Common myeloid progenitor, CD34-positive (primary cell): ENCODE measurements at regions not wholly inside any gene's neighbourhood (a gene's known extent, or its start where the extent isn't known, plus 50 kb on each side); places are given as distances from the start of the nearest gene placed in this dataset.

Experiments used
- CTCF ChIA-PET: fragments of 350-600 bp; sonication (Branson Sonifier 250); formaldehyde crosslinking; loops from one replicate; lab custom pipeline; 2021; ENCODE audit warnings: antibody characterized with exemption; lab: Charles Lee
- POLR2A ChIA-PET: fragments of 350-600 bp; sonication (Branson Sonifier 250); formaldehyde crosslinking; loops from one replicate; lab custom pipeline; 2021; ENCODE audit warnings: antibody characterized with exemption; lab: Charles Lee
- DNase-seq, 3 donors: peaks; one replicate each; pipeline versions ENCODE4 v3.0.0 to v3.0.0-alpha.2; 2013
- H3K27ac ChIP-seq, 2 experiments: 1 replicate in 1 of 2; 2 replicates in 1 of 2; pipeline ENCODE4 v1.7.0; 2013; ENCODE audit warnings: inconsistent platforms in 2 of 2, low read length in 2 of 2, mild to moderate bottlenecking in 2 of 2, low read depth in 1 of 2, moderate library complexity in 1 of 2; ENCODE audit not compliant: severe bottlenecking in 2 of 2, insufficient read depth in 1 of 2, poor library complexity in 1 of 2
- H3K27me3 ChIP-seq, 5 experiments: replicated peaks in 2 of 5; 1 replicate in 3 of 5; 2 replicates in 2 of 5; pipeline versions ENCODE4 v1.6.1 to v1.7.0; 2013; ENCODE audit warnings: low read length in 4 of 5, mild to moderate bottlenecking in 2 of 5, moderate library complexity in 2 of 5, inconsistent platforms in 1 of 5; ENCODE audit not compliant: insufficient read depth in 5 of 5, control insufficient read depth in 4 of 5
- H3K36me3 ChIP-seq, 4 experiments: 1 replicate in 2 of 4; 2 replicates in 2 of 4; pipeline versions ENCODE4 v1.6.1 to v1.7.0; 2013; ENCODE audit warnings: low read length in 3 of 4, control low read depth in 1 of 4, mild to moderate bottlenecking in 1 of 4; ENCODE audit not compliant: control insufficient read depth in 4 of 4, insufficient read depth in 4 of 4
- H3K4me1 ChIP-seq, 4 experiments: 1 replicate in 3 of 4; 2 replicates in 1 of 4; pipeline versions ENCODE4 v1.6.1 to v1.7.1; 2013; ENCODE audit warnings: low read length in 3 of 4, mild to moderate bottlenecking in 3 of 4, control low read depth in 1 of 4, inconsistent platforms in 1 of 4, moderate library complexity in 1 of 4; ENCODE audit not compliant: control insufficient read depth in 4 of 4, insufficient read depth in 4 of 4; ENCODE audit errors: control extremely low read depth in 1 of 4
- H3K4me3 ChIP-seq, 7 experiments: 1 replicate in 4 of 7; 2 replicates in 3 of 7; pipeline versions ENCODE4 v1.5.1 to v1.7.0; 2013; ENCODE audit warnings: mild to moderate bottlenecking in 7 of 7, low read length in 6 of 7, moderate library complexity in 6 of 7, inconsistent platforms in 2 of 7, low read depth in 2 of 7, control low read depth in 1 of 7; ENCODE audit not compliant: insufficient read depth in 4 of 7, control insufficient read depth in 1 of 7; ENCODE audit errors: extremely low read depth in 1 of 7
- H3K9me3 ChIP-seq, 5 experiments: 1 replicate in 4 of 5; 2 replicates in 1 of 5; pipeline versions ENCODE4 v1.6.1 to v1.7.1; 2013; ENCODE audit warnings: low read length in 4 of 5, mild to moderate bottlenecking in 2 of 5, inconsistent platforms in 1 of 5, low read depth in 1 of 5, moderate library complexity in 1 of 5; ENCODE audit not compliant: control insufficient read depth in 4 of 5, insufficient read depth in 2 of 5; ENCODE audit errors: control extremely low read depth in 1 of 5
- WGBS: methylation state at CpG from one replicate; pipeline ENCODE4 v1.1.5; 2013; ENCODE audit not compliant: insufficient coverage; 5-methylcytosine and 5-hydroxymethylcytosine counted together

GRCh38 chr10:123398756-123399155, 244.6 kb downstream of the BUB3 start:
- H3K36me3 ChIP-seq: no peaks in the 10 kb centered on the region
- no peak overlapping the region for H3K27ac ChIP-seq
- H3K4me3 ChIP-seq: no peak overlapping the region
- peaks cover 0 to 7% (median 2%) of the 10 kb centered on the region in 5 experiments for H3K9me3 ChIP-seq
- peaks cover 0 to 2% (median 0%) of the 10 kb centered on the region in 5 experiments for H3K27me3 ChIP-seq
- ChIA-PET POLR2A (no interaction called here), CTCF (no interaction called here)
- peaks cover 0 to 12% (median 5%) of the 10 kb centered on the region in 4 experiments for H3K4me1 ChIP-seq
- DNase-seq: no peak

DNA sequence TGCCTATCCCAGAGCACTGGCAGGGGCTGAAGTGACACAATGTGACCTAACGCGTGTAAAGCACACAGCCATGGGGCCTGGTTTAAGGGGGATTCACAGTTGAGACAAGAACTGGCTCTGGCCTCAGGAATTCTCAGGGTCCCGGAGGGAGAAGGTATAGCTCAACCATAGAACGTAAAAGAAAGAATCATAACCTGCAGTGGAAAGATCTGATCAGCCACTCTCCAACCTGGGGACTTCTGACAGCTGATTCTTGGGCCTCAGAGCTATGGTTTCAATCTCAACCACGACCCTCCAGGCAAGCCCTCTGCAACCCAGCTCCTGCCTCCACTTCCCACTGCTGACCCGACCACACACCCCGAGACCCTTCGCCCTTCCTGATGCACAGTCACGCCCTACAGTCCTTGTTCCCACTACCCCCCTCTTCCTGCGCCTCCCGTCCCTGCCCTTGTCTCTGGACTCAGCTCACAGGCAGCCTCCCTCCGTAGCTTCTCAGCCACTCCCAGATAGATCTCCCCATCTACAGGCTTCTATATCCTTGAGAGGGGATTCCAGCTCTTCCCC, 245.2 kb downstream of the BUB3 start:
- CTCF ChIA-PET: no interaction called here
- peaks cover 0 to 9% (median 2%) of the 10 kb centered on the region in 5 experiments for H3K9me3 ChIP-seq
- H3K27me3 ChIP-seq: no peaks in the 10 kb centered on the region
- H3K4me3 ChIP-seq: no peak overlapping the region
- H3K36me3 ChIP-seq: no peaks in the 10 kb centered on the region
- POLR2A ChIA-PET: no interaction called here
- WGBS: over 99% methylated on average over 9 of the region's 12 CpGs
- DNase-seq: no peak
- peaks cover 0 to 12% (median 5%) of the 10 kb centered on the region in 4 experiments for H3K4me1 ChIP-seq
- no peak overlapping the region for H3K27ac ChIP-seq

DNA sequence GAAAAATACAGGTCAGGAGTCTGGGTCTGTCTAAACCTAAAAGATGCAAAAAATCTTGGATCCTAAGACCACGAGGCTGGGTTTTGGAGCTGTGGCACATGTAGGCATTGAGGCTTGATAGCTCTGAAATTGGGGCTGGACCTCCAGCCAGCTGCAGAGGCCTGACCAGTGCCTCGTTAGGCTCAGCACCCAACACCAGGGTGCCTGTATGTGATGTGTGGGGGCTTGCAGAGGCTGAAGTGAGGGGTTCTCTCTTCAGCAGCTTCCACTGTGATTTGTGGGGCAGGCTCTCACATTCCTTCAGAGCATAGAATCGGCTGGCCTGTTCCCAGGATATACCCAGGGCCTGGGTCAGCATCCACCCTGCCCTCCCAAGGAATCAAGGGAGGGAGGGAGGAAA, 247.8 kb downstream of the BUB3 start:
- Histone ChIP-seq H3K9me3 (peaks cover 0 to 14% (median 5%) of the 10 kb centered on the region in 5 experiments), H3K4me1 (peaks cover 0 to 12% (median 5%) of the 10 kb centered on the region in 4 experiments), H3K27me3 (no peaks in the 10 kb centered on the region), H3K36me3 (no peaks in the 10 kb centered on the region), H3K27ac (no peak overlapping the region), H3K4me3 (no peak overlapping the region)
- POLR2A ChIA-PET: no interaction called here
- 88% methylated on average over 2 of the region's 3 CpGs for WGBS
- DNase-seq: no peak
- CTCF ChIA-PET: interaction anchor here (1.3 kb wide), 1 partner anchor 12 kb away, joined by 4 read pairs; no protein-coding TSS in a partner anchor

GRCh38 chr10:123402656-123403055, 248.5 kb downstream of the BUB3 start:
- ChIA-PET POLR2A (no interaction called here), CTCF (interaction anchor here (1.3 kb wide), 1 partner anchor 12 kb away, joined by 4 read pairs; no protein-coding TSS in a partner anchor)
- peak; percentile 21 to 81 (median 61) for DNase-seq
- Histone ChIP-seq H3K27ac (no peak overlapping the region), H3K36me3 (no peaks in the 10 kb centered on the region), H3K4me3 (no peak overlapping the region), H3K9me3 (peaks cover 0 to 14% (median 5%) of the 10 kb centered on the region in 5 experiments), H3K4me1 (peaks cover 0 to 12% (median 5%) of the 10 kb centered on the region in 4 experiments), H3K27me3 (no peaks in the 10 kb centered on the region)
- 27% methylated on average over 4 of the region's 5 CpGs for WGBS

GRCh38 chr10:123404357-123404756, 250.2 kb downstream of the BUB3 start:
- whole genome bisulfite sequencing: no CpG with 5 or more reads among the region's 1 CpG
- CTCF ChIA-PET: no interaction called here
- H3K27me3 ChIP-seq: peaks cover 0 to 4% (median 0%) of the 10 kb centered on the region in 5 experiments
- no peak overlapping the region for H3K27ac ChIP-seq
- H3K4me1 ChIP-seq: peaks cover 0 to 12% (median 5%) of the 10 kb centered on the region in 4 experiments
- peak in 1 of 3 donors; percentile 18 for DNase-seq
- POLR2A ChIA-PET: no interaction called here
- H3K4me3 ChIP-seq: no peak overlapping the region
- H3K36me3 ChIP-seq: no peaks in the 10 kb centered on the region
- H3K9me3 ChIP-seq: peaks cover 0 to 14% (median 5%) of the 10 kb centered on the region in 5 experiments

GRCh38 chr10:123408660-123409059, 254.5 kb downstream of the BUB3 start:
- CTCF ChIA-PET: no interaction called here
- no peak for DNase-seq
- Histone ChIP-seq H3K36me3 (no peaks in the 10 kb centered on the region), H3K27me3 (peaks cover 0 to 15% (median 3%) of the 10 kb centered on the region in 5 experiments), H3K9me3 (peaks cover 0 to 14% (median 3%) of the 10 kb centered on the region in 5 experiments), H3K4me3 (no peak overlapping the region), H3K4me1 (no peaks in the 10 kb centered on the region), H3K27ac (no peak overlapping the region)
- POLR2A ChIA-PET: no interaction called here
- 89% methylated on average over 3 of the region's 3 CpGs for WGBS

DNA sequence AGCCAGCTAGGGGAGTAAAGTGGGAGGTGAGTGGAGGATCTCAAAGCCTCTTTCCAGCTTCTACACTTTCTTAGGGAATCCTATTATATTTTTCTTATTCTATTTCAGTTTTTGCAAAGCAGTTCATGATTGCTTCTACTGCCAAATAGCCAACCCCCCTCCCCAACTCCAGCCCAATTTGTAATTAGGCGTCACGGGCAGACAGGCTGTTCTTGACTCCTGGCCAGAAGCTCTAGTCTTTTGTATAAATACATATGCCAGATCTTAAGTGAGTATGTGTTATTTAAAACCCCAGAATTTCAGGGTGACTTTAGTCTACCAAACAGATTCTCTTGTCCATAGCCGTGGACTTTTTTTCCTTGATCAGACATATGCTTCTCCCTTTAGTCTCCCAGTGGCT, 255.2 kb downstream of the BUB3 start:
- no peak for DNase-seq
- WGBS: 100% methylated on average over 1 of the region's 3 CpGs
- no peaks in the 10 kb centered on the region for H3K4me1 ChIP-seq
- CTCF ChIA-PET: interaction anchor here (1.1 kb wide), 1 partner anchor 19 kb away, joined by 3 read pairs; no protein-coding TSS in a partner anchor
- H3K9me3 ChIP-seq: peaks cover 0 to 10% (median under 1%) of the 10 kb centered on the region in 5 experiments
- no peak overlapping the region for H3K27ac ChIP-seq
- H3K27me3 ChIP-seq: peaks cover 0 to 15% (median 3%) of the 10 kb centered on the region in 5 experiments
- no peaks in the 10 kb centered on the region for H3K36me3 ChIP-seq
- no peak overlapping the region for H3K4me3 ChIP-seq
- POLR2A ChIA-PET: no interaction called here
